HEK293T (cell line): ENCODE measurements at regions not wholly inside any gene's neighbourhood (a gene's known extent, or its start where the extent isn't known, plus 50 kb on each side); places are given as distances from the start of the nearest gene placed in this dataset.

Experiments
- CTCF ChIA-PET: fragments of 350-600 bp; formaldehyde crosslinking; extraction: SDS; loops from one replicate; lab custom pipeline; 2021; ENCODE audit warnings: antibody characterized with exemption, inconsistent platforms; lab: Yijun Ruan, JAX
- POLR2A ChIA-PET: fragments of 350-600 bp; formaldehyde crosslinking; extraction: SDS; loops from one replicate; lab custom pipeline; 2020; ENCODE audit warnings: antibody characterized with exemption, inconsistent platforms; lab: Yijun Ruan, JAX
- DNase-seq: peaks from one replicate; pipeline ENCODE4 v3.0.0; 2012; ENCODE audit warnings: mixed read lengths; ENCODE audit errors: extremely low spot score
- ARNT ChIP-seq: fragments of 450-650 bp; IDR thresholded peaks from 2 replicates; pipeline ENCODE4 v1.6.1; 2017; ENCODE audit warnings: mild to moderate bottlenecking
- BHLHE40 ChIP-seq: fragments of 450-650 bp; IDR thresholded peaks from 2 replicates; pipeline ENCODE4 v1.6.1; 2016; ENCODE audit warnings: mild to moderate bottlenecking, moderate library complexity, borderline replicate concordance
- CTBP1 ChIP-seq: fragments of 450-650 bp; IDR thresholded peaks from 2 replicates; pipeline ENCODE4 v1.6.1; 2016; ENCODE audit warnings: borderline replicate concordance
- ELF4 ChIP-seq: fragments of 450-650 bp; IDR thresholded peaks from 2 replicates; pipeline ENCODE4 v1.6.1; 2017; ENCODE audit warnings: antibody characterized with exemption
- FOXA1 ChIP-seq: fragments of 450-650 bp; IDR thresholded peaks from 2 replicates; pipeline ENCODE4 v1.6.1; 2016; ENCODE audit warnings: mild to moderate bottlenecking
- FOXK2 ChIP-seq: fragments of 450-650 bp; IDR thresholded peaks from 2 replicates; pipeline ENCODE4 v1.6.1; 2016; ENCODE audit warnings: mild to moderate bottlenecking
- FOXM1 ChIP-seq: fragments of 450-650 bp; IDR thresholded peaks from 2 replicates; pipeline ENCODE4 v1.6.1; 2017; ENCODE audit warnings: mild to moderate bottlenecking, borderline replicate concordance
- HDGF ChIP-seq: fragments of 450-650 bp; IDR thresholded peaks from 2 replicates; pipeline ENCODE4 v1.6.1; 2017; ENCODE audit warnings: antibody characterized with exemption, borderline replicate concordance
- L3MBTL2 ChIP-seq: fragments of 450-650 bp; conservative IDR thresholded peaks from 2 replicates; pipeline ENCODE4 v1.6.1; 2016; ENCODE audit warnings: mild to moderate bottlenecking
- LEF1 ChIP-seq: fragments of 450-650 bp; IDR thresholded peaks from 2 replicates; pipeline ENCODE4 v1.6.1; 2017; ENCODE audit warnings: mild to moderate bottlenecking, borderline replicate concordance
- NFRKB ChIP-seq: fragments of 450-650 bp; IDR thresholded peaks from 2 replicates; pipeline ENCODE4 v1.6.1; 2016; ENCODE audit warnings: mild to moderate bottlenecking, moderate library complexity
- PKNOX1 ChIP-seq: fragments of 450-650 bp; IDR thresholded peaks from 2 replicates; pipeline ENCODE4 v1.6.1; 2016
- SP1 ChIP-seq: fragments of 450-650 bp; IDR thresholded peaks from 2 replicates; pipeline ENCODE4 v1.6.1; 2017
- SUZ12 ChIP-seq: fragments of 450-650 bp; IDR thresholded peaks from 2 replicates; pipeline ENCODE4 v1.6.1; 2016; ENCODE audit warnings: mild to moderate bottlenecking
- TARDBP ChIP-seq: fragments of 450-650 bp; IDR thresholded peaks from 2 replicates; pipeline ENCODE4 v1.6.1; 2016
- ZNF384 ChIP-seq: fragments of 450-650 bp; IDR thresholded peaks from 2 replicates; pipeline ENCODE4 v1.6.1; 2016

GRCh38 chr13:105519771-105520170 lies 1015.7 kb downstream of the EFNB2 start:
- DNase-seq, result no peak
- CTCF ChIA-PET, result no interaction called here
- POLR2A ChIA-PET, result no interaction called here
- TF ChIP-seq ELF4 (no peak), NFRKB (no peak), ZNF384 (no peak), PKNOX1 (no peak), FOXM1 (no peak), TARDBP (no peak), ARNT (no peak), FOXA1 (no peak), SUZ12 (no peak), HDGF (no peak), BHLHE40 (no peak), FOXK2 (no peak), SP1 (no peak), LEF1 (no peak), CTBP1 (no peak), L3MBTL2 (no peak)

GRCh38 chr13:105518086-105518485 lies 1017.4 kb downstream of the EFNB2 start:
- DNase-seq, result no peak
- CTCF ChIA-PET, result no interaction called here

GRCh38 chr13:105514401-105514800 lies 1021.1 kb downstream of the EFNB2 start:
- no peak for TF ChIP-seq FOXK2
- no peak for TF ChIP-seq ZNF384
- no peak for TF ChIP-seq FOXA1
- TF ChIP-seq ELF4, result no peak
- TF ChIP-seq CTBP1, result no peak
- no peak for TF ChIP-seq BHLHE40
- no peak for TF ChIP-seq SP1
- TF ChIP-seq PKNOX1, result no peak
- no peak for TF ChIP-seq LEF1
- no peak for TF ChIP-seq FOXM1
- TF ChIP-seq TARDBP, result no peak
- TF ChIP-seq L3MBTL2, result no peak
- no peak for TF ChIP-seq ARNT
- TF ChIP-seq HDGF, result no peak
- no peak for TF ChIP-seq SUZ12
- TF ChIP-seq NFRKB, result no peak
- DNase-seq, result no peak
- CTCF ChIA-PET, result no interaction called here
- POLR2A ChIA-PET, result no interaction called here

More at GRCh38 chr13:105518086-105518485, 1017.4 kb downstream of the EFNB2 start:
- no peak for TF ChIP-seq CTBP1
- TF ChIP-seq FOXA1, result no peak
- no peak for TF ChIP-seq ZNF384
- TF ChIP-seq ARNT, result no peak
- TF ChIP-seq SP1, result no peak
- TF ChIP-seq SUZ12, result no peak
- TF ChIP-seq LEF1, result no peak
- no peak for TF ChIP-seq HDGF
- no peak for TF ChIP-seq FOXM1
- TF ChIP-seq FOXK2, result no peak
- TF ChIP-seq ELF4, result no peak
- TF ChIP-seq L3MBTL2, result no peak
- TF ChIP-seq PKNOX1, result no peak
- no peak for TF ChIP-seq NFRKB
- POLR2A ChIA-PET, result no interaction called here

- TF ChIP-seq BHLHE40 (no peak), ELF4 (no peak), PKNOX1 (no peak), ARNT (no peak), SUZ12 (no peak), CTBP1 (no peak), FOXA1 (no peak), SP1 (no peak), TARDBP (no peak), FOXM1 (no peak), NFRKB (no peak), ZNF384 (no peak), LEF1 (no peak), HDGF (no peak), FOXK2 (no peak), L3MBTL2 (no peak)
- ChIA-PET POLR2A (no interaction called here), CTCF (interaction anchor here (0.7 kb wide), 1 partner anchor 794 kb away, joined by 3 read pairs; no protein-coding TSS in a partner anchor)
- no peak for DNase-seq
Measured at GRCh38 chr13:105513448-105513847, 1022.0 kb downstream of the EFNB2 start.

DNA sequence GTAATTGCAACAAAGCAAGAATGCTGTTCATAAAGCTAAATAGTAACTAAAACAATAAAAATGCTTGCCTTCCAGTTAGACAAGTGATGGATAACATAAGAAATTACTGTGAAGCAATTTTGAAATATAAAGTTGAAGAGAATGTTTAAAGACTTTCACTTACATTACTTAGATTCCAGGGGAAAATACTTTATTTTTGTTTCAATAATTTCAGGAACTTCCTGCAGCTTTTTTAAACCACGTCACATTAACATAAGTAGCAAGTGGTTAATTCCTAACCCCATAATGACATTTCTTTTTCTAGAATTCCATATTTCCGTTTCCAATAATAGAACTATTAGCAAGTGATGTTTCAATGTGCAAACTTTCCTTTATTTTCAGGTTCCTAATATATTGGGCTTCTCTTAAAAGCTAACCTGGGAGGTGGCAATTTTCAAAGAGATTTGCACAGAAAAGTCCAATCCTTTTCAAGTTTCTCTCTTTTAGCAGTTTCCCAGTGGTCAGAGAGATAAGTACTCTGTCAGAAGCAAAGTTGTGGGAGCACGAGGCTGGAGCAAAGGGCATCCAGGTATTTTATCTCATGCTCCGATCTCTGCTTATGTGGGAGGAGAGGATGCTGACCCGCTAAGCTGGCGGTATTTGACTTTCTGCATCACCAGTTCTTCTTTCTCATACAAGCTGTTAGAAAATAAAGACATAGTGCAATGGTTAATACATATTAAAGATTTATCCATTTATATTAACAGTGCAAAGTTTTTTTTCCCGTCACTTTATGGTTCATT lies 1025.3 kb downstream of the EFNB2 start:
- ChIA-PET POLR2A (no interaction called here), CTCF (interaction anchor here (0.6 kb wide), 1 partner anchor 170 kb away, joined by 3 read pairs; no protein-coding TSS in a partner anchor)
- no peak for DNase-seq
- TF ChIP-seq PKNOX1 (no peak), ZNF384 (no peak), TARDBP (no peak), LEF1 (no peak), ARNT (no peak), FOXA1 (no peak), FOXM1 (no peak), HDGF (no peak), SP1 (no peak)
